Right lung (tissue), 2 donors: ENCODE measurements at regions not wholly inside any gene's neighbourhood (a gene's known extent, or its start where the extent isn't known, plus 50 kb on each side); places are given as distances from the start of the nearest gene placed in this dataset.

Source experiments
- DNase-seq, 2 donors: peaks; one replicate each; pipeline ENCODE4 v3.0.0-alpha.2; 2013

GRCh38 chr3:167188592-167188991 lies 191.5 kb downstream of the ZBBX start:
- no peak for DNase-seq

GRCh38 chr3:167187221-167187620 lies 192.9 kb downstream of the ZBBX start:
- no peak for DNase-seq

GRCh38 chr3:167184511-167184910 lies 195.6 kb downstream of the ZBBX start:
- no peak for DNase-seq

GRCh38 chr3:167172377-167172776 lies 207.7 kb downstream of the ZBBX start:
- DNase-seq: no peak

GRCh38 chr3:167167491-167167890 lies 212.6 kb downstream of the ZBBX start:
- DNase-seq: no peak

GRCh38 chr3:167166594-167167253 lies 213.4 kb downstream of the ZBBX start:
- peak; percentile 69 to 70 for DNase-seq

GRCh38 chr3:167166012-167166411 lies 214.1 kb downstream of the ZBBX start:
- DNase-seq: no peak

- DNase-seq: no peak
Observed at GRCh38 chr3:167163580-167163979, 216.5 kb downstream of the ZBBX start.

- DNase-seq: no peak
Observed at GRCh38 chr3:167162083-167162482, 218.0 kb downstream of the ZBBX start.

GRCh38 chr3:167160781-167161180 lies 219.3 kb downstream of the ZBBX start:
- peak; percentile 11 to 24 for DNase-seq

GRCh38 chr3:167151636-167152035 lies 228.5 kb downstream of the ZBBX start:
- DNase-seq: no peak

- DNase-seq: no peak
Observed at GRCh38 chr3:167148136-167148535, 232.0 kb downstream of the ZBBX start.

- DNase-seq: no peak
Observed at GRCh38 chr3:167146911-167147310, 233.2 kb downstream of the ZBBX start.

- no peak for DNase-seq
Observed at GRCh38 chr3:167125612-167126407, 254.3 kb downstream of the ZBBX start.

GRCh38 chr3:167120828-167121227 lies 259.3 kb downstream of the ZBBX start:
- no peak for DNase-seq

- no peak for DNase-seq
Observed at GRCh38 chr3:167116120-167116922, 263.8 kb downstream of the ZBBX start.

- DNase-seq: no peak
Observed at GRCh38 chr3:167115331-167115934, 264.7 kb downstream of the ZBBX start.

GRCh38 chr3:167114619-167115018 lies 265.5 kb downstream of the ZBBX start:
- DNase-seq: no peak

GRCh38 chr3:167113035-167113830 lies 266.9 kb downstream of the ZBBX start:
- peak in 1 of 2 donors; percentile 2 for DNase-seq

GRCh38 chr3:167110901-167111300 lies 269.2 kb downstream of the ZBBX start:
- no peak for DNase-seq

- DNase-seq: no peak
Observed at GRCh38 chr3:167109746-167110145, 270.4 kb downstream of the ZBBX start.
